Peyer's patch (tissue), 4 donors: ENCODE measurements at regions not wholly inside any gene's neighbourhood (a gene's known extent, or its start where the extent isn't known, plus 50 kb on each side); places are given as distances from the start of the nearest gene placed in this dataset.

Experiments
- DNase-seq, 3 donors: peaks; one replicate each; pipeline ENCODE4 v3.0.0-alpha.2; 2017 to 2019
- H3K27ac ChIP-seq, 4 donors: fragments of 200-600 bp; sonication (generic); one replicate each; pipeline ENCODE4 v1.5.1; 2016 to 2019
- H3K27me3 ChIP-seq, 2 donors: fragments of 200-600 bp; sonication (generic); one replicate each; pipeline ENCODE4 v1.5.1; 2019
- H3K36me3 ChIP-seq, 3 donors: fragments of 200-600 bp; sonication (generic); one replicate each; pipeline ENCODE4 v1.5.1; 2016 to 2019
- H3K4me1 ChIP-seq, 4 donors: fragments of 200-600 bp; sonication (generic); one replicate each; pipeline ENCODE4 v1.5.1; 2016 to 2019
- H3K4me3 ChIP-seq, 4 donors: fragments of 200-600 bp; sonication (generic); 1 replicate in 3 of 4; 2 replicates in 1 of 4; pipeline ENCODE4 v1.5.1; 2016 to 2019; ENCODE audit warnings: mild to moderate bottlenecking in 1 of 4
- H3K9me3 ChIP-seq, 4 donors: fragments of 200-600 bp; sonication (generic); one replicate each; pipeline ENCODE4 v1.5.1; 2016 to 2019; ENCODE audit warnings: mild to moderate bottlenecking in 1 of 4
- POLR2A ChIP-seq, 2 donors: fragments of 450-650 bp; IDR thresholded peaks; one replicate each; pipeline ENCODE4 v1.5.1; 2017; ENCODE audit warnings: antibody characterized with exemption in 2 of 2, mild to moderate bottlenecking in 2 of 2, moderate library complexity in 2 of 2
- TF ChIP-seq, protein P1 (sequence below), 6 experiments: fragments of 450-650 bp in 4 of 6; fragments of 200-600 bp in 2 of 6; sonication (generic) in 1 of 6; IDR thresholded peaks; one replicate each; pipeline ENCODE4 v1.5.1; 2017 to 2019; ENCODE audit warnings: antibody characterized with exemption in 6 of 6, mild to moderate bottlenecking in 3 of 6, moderate library complexity in 1 of 6

DNA sequence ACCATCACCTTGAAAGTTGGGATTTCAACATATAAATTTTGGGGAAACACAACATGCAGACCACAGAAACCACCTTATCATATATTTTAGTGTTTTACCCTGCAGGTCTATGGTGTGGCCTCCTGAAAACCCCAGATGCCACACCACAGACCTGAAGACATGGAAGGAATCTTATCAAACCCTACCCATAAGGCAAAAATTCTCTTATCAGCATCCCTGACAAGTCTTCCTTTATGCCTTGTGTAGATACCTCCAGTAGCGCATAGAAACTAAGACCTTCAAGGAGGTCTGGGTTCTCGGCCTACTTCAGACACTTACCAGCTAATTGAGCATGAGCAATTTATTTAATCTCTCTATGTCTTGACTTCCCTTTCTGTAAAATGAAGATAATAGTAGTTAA lies 59.1 kb upstream of the SLC14A2 start:
- no peaks in the 10 kb centered on the region for H3K36me3 ChIP-seq
- no peak for DNase-seq
- H3K4me1 ChIP-seq = no peaks in the 10 kb centered on the region
- H3K27me3 ChIP-seq = no peaks in the 10 kb centered on the region
- no peak overlapping the region for H3K27ac ChIP-seq
- H3K4me3 ChIP-seq = no peak overlapping the region
- TF ChIP-seq, protein P1, sequence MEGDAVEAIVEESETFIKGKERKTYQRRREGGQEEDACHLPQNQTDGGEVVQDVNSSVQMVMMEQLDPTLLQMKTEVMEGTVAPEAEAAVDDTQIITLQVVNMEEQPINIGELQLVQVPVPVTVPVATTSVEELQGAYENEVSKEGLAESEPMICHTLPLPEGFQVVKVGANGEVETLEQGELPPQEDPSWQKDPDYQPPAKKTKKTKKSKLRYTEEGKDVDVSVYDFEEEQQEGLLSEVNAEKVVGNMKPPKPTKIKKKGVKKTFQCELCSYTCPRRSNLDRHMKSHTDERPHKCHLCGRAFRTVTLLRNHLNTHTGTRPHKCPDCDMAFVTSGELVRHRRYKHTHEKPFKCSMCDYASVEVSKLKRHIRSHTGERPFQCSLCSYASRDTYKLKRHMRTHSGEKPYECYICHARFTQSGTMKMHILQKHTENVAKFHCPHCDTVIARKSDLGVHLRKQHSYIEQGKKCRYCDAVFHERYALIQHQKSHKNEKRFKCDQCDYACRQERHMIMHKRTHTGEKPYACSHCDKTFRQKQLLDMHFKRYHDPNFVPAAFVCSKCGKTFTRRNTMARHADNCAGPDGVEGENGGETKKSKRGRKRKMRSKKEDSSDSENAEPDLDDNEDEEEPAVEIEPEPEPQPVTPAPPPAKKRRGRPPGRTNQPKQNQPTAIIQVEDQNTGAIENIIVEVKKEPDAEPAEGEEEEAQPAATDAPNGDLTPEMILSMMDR (IDR thresholded peaks at IDR 0.05) = no peak
- TF ChIP-seq POLR2A (IDR thresholded peaks at IDR 0.05) = no peak
- H3K9me3 ChIP-seq = no peaks in the 10 kb centered on the region

DNA sequence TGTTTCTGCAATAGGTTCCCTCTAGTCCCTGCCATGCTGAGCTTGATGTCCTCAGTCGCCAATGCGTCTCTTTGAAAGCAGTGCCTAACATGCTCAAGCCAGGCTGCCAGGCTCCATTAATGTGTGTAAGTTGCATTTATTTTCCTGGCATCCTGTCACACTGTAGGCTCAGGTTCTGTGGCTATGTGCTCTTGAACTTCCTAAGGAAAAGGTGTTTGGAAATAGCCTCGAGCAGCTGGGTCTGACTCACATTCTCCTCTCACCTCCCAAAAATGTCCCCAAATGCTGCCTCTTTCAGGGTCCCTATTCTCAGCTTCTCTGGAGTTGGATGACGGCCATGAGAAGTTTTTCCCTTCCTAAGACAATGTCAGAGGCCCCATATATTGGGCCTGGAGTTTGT lies 58.0 kb upstream of the SLC14A2 start:
- DNase-seq = no peak
- Histone ChIP-seq H3K9me3 (no peaks in the 10 kb centered on the region), H3K27me3 (no peaks in the 10 kb centered on the region), H3K4me3 (no peak overlapping the region), H3K4me1 (no peaks in the 10 kb centered on the region), H3K27ac (no peak overlapping the region), H3K36me3 (no peaks in the 10 kb centered on the region)
- TF ChIP-seq, protein P1 (IDR thresholded peaks at IDR 0.05) = no peak
- TF ChIP-seq POLR2A (IDR thresholded peaks at IDR 0.05) = no peak

DNA sequence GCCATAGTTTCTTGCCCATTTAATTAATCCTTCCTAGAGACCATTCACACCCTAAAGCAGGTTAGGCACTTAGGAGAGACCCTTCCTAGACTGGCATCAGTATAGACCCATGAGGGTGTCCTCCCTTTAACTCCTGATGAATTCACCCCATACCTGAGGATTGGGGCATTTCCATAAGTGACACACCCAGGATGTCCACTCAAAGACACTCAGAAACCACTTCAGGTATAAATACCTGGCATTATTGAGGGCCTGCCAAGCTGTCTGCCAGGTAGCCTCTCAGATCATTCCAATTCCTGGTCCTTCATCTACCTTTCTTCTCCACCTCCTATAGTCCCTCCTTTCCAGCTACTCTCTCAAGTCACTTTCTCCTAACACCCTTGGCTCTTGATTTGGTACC lies 57.5 kb upstream of the SLC14A2 start:
- no peaks in the 10 kb centered on the region for H3K4me1 ChIP-seq
- no peaks in the 10 kb centered on the region for H3K36me3 ChIP-seq
- no peak overlapping the region for H3K27ac ChIP-seq
- H3K27me3 ChIP-seq = no peaks in the 10 kb centered on the region
- no peaks in the 10 kb centered on the region for H3K9me3 ChIP-seq
- no peak overlapping the region for H3K4me3 ChIP-seq
- TF ChIP-seq POLR2A (IDR thresholded peaks at IDR 0.05) = no peak
- TF ChIP-seq, protein P1 (IDR thresholded peaks at IDR 0.05) = no peak
- no peak for DNase-seq

DNA sequence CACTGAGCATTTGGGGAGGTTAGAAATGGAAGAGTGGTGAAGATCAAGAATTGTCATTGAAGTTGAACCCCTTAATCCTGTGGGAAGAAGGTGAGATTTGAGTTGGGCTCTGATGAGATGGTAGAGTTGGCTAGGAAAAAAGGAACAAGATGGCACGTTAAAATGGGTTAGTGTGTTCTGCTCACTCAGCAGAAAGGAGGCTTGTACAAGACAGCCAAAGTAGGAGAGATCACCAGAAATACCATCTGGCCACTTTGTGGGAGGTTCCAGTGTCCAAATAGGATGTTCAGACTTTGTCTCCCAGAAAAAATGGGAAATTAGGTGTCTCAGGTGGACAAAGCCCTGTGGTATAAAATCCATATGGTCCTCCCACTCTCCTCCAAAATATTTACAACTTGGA lies 56.0 kb upstream of the SLC14A2 start:
- Histone ChIP-seq H3K27ac (no peak overlapping the region), H3K36me3 (no peaks in the 10 kb centered on the region), H3K27me3 (no peaks in the 10 kb centered on the region), H3K4me3 (no peak overlapping the region), H3K9me3 (no peaks in the 10 kb centered on the region), H3K4me1 (no peaks in the 10 kb centered on the region)
- no peak for DNase-seq
- no peak for TF ChIP-seq POLR2A (IDR thresholded peaks at IDR 0.05)
- TF ChIP-seq, protein P1 (IDR thresholded peaks at IDR 0.05) = no peak

DNA sequence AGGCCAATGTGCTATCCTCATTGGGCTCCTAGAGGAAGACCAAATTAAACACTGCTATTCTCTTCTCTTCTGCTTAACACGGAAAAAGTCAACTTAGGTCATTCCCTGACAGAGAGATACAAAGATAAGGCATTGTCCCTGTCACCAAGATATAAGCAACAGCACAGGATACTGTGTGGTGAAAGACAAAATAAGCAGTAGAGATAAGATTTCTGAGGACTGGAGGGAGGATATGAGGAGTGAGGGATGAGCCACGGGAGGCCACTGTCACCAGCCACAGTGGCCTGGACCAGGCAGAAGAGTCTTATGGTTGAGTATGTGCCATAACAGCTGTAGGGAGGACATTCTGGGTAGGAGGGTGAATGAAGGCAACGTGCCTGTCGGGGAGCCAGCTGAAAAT lies 54.4 kb upstream of the SLC14A2 start:
- Histone ChIP-seq H3K9me3 (no peaks in the 10 kb centered on the region), H3K27ac (no peak overlapping the region), H3K27me3 (no peaks in the 10 kb centered on the region), H3K36me3 (no peaks in the 10 kb centered on the region), H3K4me1 (no peaks in the 10 kb centered on the region), H3K4me3 (no peak overlapping the region)
- TF ChIP-seq POLR2A (IDR thresholded peaks at IDR 0.05) = no peak
- TF ChIP-seq, protein P1 (IDR thresholded peaks at IDR 0.05) = no peak
- no peak for DNase-seq
